ENCODE measurements at regions not wholly inside any gene's neighbourhood (a gene's known extent, or its start where the extent isn't known, plus 50 kb on each side); places are given as distances from the start of the nearest gene placed in this dataset.

GRCh38 chr17:79548116-79548515, 62.7 kb downstream of the RBFOX3 start:
- TF ChIP-seq MYC (IDR thresholded peaks at IDR 0.05; ENCODE audit: low read depth, low read length) (no peak), POLR2A (IDR thresholded peaks at IDR 0.05; ENCODE audit: extremely low read depth, insufficient read length) (no peak)
